Activated CD4-positive, CD25-positive, alpha-beta regulatory T cell (primary cell): ENCODE measurements at regions not wholly inside any gene's neighbourhood (a gene's known extent, or its start where the extent isn't known, plus 50 kb on each side); places are given as distances from the start of the nearest gene placed in this dataset.

Source experiments
- DNase-seq, 4 experiments: peaks; one replicate each; lab custom pipeline; 2025; lab: John Stamatoyannopoulos, UW

DNA sequence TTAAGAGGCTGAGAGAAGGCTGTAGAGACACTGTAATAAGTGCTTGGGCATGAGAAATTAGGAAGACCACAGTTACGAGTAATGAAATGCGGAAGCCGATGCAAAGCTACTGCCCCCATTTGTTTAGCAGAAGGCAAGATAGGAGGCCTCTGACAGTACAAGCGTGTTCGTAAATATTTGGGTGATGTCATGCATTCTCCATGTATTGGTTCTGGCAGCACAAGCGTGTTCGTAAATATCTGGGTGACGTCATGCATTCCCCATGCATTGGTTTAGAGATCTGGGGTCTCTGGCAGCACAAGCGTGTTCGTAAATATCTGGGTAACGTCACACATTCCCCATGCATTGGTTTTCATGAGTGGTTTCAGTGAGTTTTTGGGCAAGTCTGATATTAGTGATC, 661.5 kb upstream of the FRG1 start:
- DNase-seq: no peak

GRCh38 chr4:189285377-189285776, 655.3 kb upstream of the FRG1 start:
- no peak for DNase-seq

GRCh38 chr4:189291939-189292338, 648.7 kb upstream of the FRG1 start:
- no peak for DNase-seq

- no peak for DNase-seq
Measured at GRCh38 chr4:189293459-189293858, 647.2 kb upstream of the FRG1 start.

DNA sequence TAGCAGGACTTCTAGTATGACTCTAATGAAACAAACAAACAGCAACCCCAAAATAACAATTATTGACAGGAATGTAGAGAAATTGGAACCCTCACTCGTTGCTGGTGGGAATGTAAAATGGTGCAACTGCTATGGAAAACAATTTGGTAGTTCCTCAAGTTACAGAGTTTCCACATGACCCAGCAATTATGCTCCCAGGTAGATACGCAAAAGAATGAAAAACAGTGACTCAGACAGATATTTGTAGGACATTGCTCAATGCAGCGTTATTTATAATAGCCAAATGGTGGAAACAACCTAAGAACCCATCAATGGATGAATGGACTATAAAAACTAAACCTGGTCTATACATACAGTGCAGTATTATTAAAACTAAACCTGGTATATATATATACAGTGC, 646.1 kb upstream of the FRG1 start:
- DNase-seq: no peak

DNA sequence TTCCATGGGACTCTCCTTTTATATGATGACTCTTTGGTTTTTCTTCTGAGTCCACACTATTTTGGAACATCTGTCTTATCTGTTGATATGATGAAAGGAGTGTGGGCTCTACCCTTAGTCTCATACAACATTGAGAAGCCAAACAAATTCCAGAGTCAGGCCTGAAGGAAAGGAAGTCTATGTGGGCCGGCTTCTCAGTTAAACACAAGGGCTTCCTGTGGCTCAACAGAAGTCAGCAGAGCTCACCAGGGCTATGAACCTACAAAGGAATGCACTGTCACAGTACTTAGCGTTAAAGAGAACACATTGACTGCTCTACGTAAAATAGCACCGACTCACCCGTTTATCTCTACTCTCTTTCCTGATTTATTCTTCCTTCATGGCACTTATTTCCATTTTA, 641.0 kb upstream of the FRG1 start:
- no peak for DNase-seq

- DNase-seq: no peak
Measured at GRCh38 chr4:189301692-189302091, 639.0 kb upstream of the FRG1 start.

- DNase-seq: no peak
Measured at GRCh38 chr4:189302719-189303118, 638.0 kb upstream of the FRG1 start.

DNA sequence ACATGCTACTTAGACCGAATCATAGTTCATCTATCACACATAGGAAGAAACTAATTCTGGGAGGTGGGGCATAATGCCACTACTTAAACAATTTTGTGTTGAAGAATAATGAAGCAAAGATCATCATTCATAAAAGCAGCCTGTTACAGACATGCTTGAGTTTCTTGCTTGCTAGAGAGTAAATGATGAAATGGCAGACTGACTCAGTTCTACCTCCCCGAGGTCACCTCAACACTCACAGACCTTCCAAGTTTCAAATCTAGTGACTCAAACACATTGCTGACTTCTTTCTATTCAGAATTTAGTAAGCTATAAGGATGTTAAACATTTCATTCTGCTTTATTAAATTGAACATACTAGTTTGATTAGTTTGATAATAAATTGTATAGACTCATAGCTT, 636.5 kb upstream of the FRG1 start:
- no peak for DNase-seq

DNA sequence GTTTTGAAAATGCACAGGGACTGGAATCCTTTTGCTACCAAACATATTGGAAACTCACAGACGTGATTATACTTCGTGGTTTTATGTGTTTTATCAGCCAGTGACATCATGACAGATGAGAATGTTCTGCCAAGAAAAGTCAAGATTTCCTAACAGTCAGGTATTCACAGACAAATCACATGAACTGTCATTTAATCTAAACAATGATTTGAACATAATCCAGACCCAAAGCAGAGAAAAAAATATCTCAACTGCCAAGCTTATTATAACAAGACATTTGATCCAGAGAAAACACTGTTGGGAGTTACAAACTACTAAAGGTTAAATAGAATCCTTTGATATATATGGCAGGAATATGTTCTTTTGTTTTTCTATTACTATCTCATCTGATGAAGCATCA, 635.9 kb upstream of the FRG1 start:
- DNase-seq: no peak

- DNase-seq: no peak
Measured at GRCh38 chr4:189305500-189305899, 635.2 kb upstream of the FRG1 start.

DNA sequence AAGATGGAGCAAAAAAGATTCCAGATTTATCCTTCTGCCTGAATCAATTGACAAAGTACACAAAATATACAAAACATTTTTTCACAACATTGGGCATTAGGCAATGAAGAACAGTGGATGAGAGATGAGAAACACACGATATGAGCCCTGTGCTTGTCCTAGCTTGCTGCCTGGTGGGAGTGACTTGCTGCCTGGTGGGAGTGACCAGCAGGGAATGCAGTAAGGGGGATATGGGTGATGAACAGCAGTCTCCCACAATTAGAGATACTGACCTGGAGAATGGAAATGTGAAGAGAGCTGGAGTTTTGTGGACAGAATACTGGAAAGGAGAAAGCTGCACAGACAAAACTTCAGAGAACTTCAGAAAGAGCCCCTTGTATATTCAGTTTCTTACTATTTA, 629.4 kb upstream of the FRG1 start:
- DNase-seq: no peak

DNA sequence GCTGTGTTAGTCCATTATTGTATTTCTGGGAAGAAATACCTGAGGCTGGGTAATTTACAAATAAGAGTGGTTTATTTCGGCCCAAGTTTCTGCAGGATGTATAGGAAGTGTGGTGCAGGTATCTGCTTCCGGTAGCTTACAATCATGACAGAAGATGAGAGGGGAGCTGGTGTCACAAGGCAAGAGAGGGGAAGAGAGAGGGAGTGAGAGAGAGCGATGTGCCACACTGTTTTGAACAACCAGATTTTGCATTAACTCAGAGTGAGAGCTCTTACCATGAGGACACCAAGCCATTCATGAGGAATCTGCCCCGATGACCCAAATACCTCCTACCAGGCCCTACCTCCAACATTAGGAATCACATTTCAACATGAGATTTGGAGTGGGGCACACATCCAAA, 627.6 kb upstream of the FRG1 start:
- DNase-seq: no peak

- no peak for DNase-seq
Measured at GRCh38 chr4:189313861-189314513, 626.7 kb upstream of the FRG1 start.

GRCh38 chr4:189322426-189322825, 618.2 kb upstream of the FRG1 start:
- DNase-seq: no peak

DNA sequence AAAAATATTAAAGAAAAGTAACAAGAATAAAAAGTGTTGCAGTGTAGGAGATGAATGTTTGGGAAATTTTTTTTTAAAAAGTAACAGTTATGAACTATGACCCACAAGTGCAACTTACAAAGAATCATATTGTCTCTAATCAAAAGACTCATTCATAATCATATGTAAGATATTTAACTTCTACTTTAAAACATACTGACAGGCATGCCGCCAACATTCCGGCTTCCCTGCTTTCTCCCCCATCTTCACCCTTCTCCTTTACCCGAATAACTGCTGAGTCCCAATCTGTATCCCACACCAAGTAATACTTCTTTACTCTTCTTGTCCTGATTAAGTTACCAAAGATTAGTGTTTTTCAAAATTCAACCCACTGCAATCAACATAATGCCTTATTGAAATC, 598.8 kb upstream of the FRG1 start:
- DNase-seq: no peak

DNA sequence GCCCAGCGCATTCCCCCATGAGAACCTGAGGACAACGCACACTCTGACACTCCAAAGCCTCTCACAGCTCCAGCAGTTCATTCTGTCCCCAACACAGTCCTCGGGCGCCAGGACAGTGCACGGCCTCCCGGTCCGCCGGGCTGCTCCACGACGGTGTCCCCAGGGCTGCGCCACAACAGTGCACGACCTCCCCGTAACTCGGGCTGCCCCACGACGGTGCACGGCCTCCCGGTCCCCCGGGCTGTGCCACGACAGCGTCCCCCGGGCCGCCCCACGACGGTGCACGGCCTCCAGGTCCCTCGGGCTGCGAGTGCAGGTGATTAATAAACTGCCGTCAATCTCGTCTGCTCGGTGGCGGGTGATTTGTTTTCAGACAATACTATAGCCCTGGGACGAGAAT, 585.1 kb upstream of the FRG1 start:
- no peak for DNase-seq

GRCh38 chr4:189362364-189362763, 578.3 kb upstream of the FRG1 start:
- no peak for DNase-seq

GRCh38 chr4:189364032-189364449, 576.6 kb upstream of the FRG1 start:
- no peak for DNase-seq

GRCh38 chr4:189365451-189365850, 575.2 kb upstream of the FRG1 start:
- no peak for DNase-seq

- no peak for DNase-seq
Measured at GRCh38 chr4:189367832-189368231, 572.8 kb upstream of the FRG1 start.

- DNase-seq: no peak
Measured at GRCh38 chr4:189374176-189374575, 566.5 kb upstream of the FRG1 start.

- DNase-seq: no peak
Measured at GRCh38 chr4:189376901-189377300, 563.8 kb upstream of the FRG1 start.

DNA sequence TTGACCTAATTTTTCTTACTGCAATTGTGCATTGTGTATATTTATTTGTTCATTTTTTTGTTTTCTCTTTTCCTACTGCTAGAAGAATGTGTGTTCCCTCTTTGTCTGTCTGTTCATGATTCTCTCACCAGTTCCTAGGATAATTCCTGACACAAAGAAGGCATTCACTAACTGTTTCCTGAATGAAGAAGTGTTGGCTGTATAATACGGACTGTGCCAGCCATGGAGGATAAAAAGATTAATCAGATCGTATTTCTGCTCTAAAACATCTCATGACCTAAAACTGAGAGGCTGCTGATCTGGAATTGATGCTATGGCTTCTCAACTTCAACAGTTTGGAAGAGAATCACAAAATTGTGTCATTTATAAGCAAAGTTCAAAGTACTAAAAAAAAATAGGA, 563.1 kb upstream of the FRG1 start:
- no peak for DNase-seq

GRCh38 chr4:189385098-189385497, 555.6 kb upstream of the FRG1 start:
- DNase-seq: no peak
